ENCODE measurements at regions not wholly inside any gene's neighbourhood (a gene's known extent, or its start where the extent isn't known, plus 50 kb on each side); places are given as distances from the start of the nearest gene placed in this dataset.

DNA sequence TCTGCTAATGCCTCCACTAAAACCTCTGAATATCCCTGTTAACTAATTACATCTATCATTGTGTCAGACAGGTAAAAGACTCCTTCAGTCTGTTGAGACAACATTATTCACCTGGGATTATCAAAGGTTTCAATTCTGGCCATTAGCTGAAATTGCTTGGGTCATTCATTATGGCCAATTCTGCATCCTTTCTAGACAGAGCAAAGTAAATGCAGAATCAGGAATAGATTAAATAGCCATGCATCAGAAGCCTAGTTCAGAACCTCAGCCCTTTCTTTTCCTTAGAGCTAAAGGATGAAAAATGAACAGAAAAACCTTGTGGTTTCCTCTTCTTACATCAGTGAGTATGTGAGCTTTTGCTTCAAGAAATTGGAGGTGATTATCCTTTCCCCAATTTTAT, 665.4 kb upstream of the CAMK1G start:
- DNase-seq = no peak

- DNase-seq = no peak
Measured at GRCh38 chr1:208919371-208919770, 664.1 kb upstream of the CAMK1G start.

- no peak for DNase-seq
Measured at GRCh38 chr1:208921259-208921658, 662.3 kb upstream of the CAMK1G start.

DNA sequence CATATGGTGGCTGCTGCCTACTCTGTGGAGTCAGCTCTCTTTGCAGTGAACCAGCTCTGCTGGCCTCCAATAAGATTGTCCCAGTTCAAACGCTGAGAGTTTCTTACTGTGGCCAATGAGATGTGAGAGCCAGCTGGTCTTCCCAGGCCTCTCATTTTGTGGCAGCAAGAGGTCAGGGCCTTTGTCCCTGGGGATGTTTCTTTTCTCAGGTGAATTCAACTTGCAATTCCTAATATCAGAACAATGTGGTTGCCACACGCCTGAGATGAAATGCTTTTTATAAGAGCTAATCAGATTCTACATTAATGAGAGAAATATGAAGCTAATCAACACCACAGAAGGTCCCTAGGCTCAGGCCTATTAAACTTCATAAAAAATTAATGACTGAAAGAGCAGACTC, 660.1 kb upstream of the CAMK1G start:
- no peak for DNase-seq

DNA sequence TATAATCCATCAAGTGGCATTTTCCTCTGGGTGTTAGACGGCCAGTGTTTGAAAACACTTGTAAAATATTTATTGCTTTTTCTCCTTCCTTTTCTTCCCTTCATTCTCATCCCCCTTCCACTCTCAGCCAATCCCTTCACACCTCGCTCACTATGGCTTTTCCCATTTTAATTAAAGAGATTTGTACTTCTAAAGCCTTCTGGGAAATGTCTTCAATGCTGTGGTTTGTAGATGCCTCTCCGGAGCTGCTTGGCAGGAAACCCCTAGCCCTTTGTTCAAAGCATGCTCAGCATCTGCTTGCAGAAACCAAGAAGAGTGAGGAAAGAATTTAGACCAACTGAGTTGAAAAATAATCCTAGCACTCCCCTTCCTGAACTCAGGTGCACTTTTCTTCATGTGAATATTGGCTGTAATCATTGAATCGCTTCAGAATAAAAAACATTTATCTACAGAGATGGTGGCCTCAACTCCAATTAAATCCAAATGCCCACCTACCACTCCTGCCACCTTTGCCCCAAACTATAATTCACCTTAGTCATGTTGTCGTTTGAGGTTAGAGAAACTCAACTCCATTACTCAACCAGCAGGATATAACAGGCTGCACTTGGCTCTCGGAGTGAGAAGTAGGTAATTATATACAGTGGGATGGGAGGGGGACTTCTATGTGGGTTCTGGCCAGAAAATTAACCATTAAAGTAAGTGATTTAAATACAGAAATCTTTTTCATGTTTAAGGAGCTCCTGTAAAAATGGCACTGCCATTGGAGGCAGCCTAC, 659.4 kb upstream of the CAMK1G start:
- no peak for DNase-seq

- no peak for DNase-seq
Measured at GRCh38 chr1:208924928-208925327, 658.6 kb upstream of the CAMK1G start.

DNA sequence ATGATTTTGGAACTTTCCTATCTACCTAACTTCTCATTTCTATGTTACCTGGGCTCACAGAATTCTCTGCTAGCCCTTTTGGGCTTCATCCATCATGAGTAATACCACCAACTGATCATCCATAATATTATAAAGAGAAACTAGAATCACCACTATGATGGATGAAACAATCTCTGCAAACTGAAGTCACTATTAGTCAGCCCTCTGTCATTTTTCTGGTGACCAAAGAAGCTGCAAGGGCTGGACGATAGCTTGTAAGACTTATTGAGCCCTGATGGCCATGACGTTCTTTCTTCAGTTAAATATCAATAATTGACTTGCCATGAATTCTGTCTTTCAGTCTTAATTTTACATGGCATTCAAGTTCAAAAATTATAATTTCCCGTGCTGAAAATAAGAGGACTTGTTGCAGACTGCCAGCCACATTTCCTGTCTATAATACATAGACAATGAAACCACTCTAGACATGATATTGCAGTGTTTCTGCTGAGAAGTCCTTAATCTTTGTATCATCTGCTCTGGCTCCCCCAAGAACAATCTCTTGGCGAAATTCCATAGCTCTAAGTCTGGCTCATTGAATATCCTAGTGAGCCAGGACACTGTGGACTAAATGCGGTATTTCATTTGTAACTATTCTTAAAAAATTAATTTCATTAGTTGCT, 655.0 kb upstream of the CAMK1G start:
- DNase-seq = no peak

DNA sequence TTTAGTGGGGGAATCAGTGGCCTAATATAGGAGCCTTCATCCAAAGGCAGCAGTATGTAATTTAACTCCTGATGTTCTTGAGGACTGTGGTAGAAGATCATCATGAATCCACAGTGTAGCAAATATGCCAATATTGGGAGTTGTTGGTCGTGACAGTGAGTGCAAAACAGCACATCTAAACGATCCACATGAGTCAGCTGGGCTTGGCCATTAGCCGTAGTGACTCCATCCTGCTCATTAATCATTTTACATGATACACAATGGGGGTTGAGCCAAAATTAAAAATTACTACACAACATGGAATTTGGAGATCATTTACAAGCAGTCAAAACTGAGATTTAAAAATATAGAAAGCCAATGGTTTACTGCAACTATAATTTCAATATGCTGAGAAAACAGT, 653.9 kb upstream of the CAMK1G start:
- no peak for DNase-seq

DNA sequence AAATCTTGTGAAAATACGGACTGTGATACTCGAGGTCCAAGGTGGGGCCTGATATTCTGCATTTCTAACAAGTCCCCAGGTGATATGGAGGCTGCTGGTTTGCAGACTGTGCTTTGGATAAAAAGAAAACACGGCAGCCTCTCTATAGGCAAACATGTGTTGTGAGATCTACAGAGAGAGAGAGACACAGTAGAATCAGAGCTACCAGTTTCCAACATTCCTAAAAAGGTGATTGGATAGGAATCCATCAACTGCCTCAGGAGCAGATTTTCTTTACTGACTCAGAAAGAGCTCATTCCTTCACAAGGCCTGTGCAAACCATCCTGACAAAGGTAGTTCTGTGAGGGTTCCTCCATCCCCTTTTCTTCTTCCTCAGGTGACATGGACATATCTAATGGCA, 651.6 kb upstream of the CAMK1G start:
- no peak for DNase-seq

DNA sequence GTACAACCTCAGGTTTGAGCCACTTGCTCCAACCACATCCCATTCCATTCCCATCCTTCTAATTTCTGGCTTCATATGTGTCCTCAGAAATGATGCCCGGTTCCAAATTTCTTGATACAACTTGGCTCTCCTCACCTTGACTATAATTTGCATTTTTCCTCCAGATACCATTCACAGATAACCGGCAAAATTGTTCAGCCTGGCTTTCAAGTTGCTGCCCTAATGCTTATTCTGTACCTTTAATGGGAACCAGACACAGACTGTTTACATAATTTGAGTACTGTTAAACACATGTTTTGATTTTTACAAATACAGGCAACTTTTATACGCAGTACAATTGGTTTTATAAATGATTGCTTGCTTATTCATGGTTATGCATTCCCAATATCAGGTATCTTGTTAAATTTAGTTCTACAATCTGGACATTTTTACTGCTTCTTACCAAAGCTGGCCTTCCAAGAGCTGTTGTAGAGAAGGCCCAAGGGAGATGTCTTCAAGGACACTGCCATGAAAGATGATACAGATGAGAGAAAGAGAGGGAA, 649.5 kb upstream of the CAMK1G start:
- DNase-seq = no peak

DNA sequence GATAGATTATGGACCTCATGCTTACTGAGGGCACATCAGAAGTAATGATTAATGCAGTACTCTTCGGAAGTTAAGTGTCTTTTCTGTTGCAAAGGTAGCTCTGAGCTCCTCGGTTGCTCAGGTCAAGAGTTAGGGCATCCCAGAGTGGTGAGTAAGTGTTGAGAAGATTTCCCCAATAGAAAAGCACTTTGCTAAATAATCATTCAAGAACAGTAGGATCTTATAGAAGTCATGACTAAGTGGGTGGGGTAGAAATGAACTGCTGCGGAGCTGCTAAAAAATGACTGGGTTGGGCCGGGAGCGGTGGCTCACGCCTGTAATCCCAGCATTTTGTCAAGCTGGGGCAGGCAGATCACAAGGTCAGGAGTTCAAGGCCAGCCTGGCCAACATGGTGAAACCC, 648.6 kb upstream of the CAMK1G start:
- no peak for DNase-seq

DNA sequence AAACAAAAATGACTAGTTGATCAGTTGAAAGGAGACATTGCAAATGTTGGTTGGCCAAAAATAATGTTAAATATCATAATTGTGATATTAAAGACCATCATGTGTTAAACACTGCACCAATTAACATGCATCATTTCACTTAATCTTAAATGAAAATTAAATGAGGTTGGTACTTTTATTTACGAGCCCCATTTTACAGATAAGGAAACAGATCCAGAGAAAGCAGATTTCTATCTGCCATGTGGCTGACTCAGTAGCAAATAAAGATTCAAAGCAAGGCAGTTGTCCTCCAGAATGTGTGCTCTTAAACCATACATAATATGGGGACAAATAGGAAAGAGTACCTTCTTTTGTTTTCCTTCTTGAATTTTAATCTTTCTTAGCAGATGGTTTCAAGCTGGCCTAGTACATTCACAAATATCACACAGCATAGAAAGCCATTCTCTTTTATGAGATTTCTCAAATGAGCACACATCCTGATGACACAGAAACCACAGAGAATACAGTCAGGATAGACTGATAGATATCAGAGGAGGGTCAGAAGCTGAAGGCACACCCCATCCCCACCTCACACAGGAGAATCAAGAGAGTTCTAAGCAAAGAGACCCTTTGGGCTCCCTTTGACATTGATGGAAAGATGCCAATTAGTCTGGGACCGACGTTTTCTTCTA, 647.9 kb upstream of the CAMK1G start:
- DNase-seq = no peak

DNA sequence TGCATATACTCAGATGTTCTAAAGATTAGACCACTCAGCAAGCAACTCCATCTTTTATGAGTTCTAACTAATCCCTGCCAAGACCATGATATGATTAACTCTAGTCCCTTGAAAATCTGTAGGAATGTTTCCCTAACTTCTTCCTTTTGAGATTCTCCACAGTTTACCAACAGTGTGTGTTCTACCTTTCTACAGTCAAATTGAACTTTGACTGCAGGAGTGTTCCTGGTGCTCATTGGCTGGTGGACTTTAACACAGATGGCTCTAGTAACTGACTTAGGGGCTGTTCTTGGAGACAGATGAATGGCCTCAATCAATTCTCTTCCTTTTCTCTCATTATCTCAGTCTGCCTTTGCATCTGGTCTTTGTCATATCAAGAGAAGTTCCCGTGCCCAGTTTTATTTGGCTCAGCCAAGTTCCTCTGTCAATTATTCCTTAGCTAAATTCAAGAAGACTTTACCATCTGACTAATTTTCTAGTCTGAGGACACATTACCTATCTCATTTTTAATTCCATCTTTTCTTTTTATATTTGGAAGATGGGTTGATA, 643.9 kb upstream of the CAMK1G start:
- DNase-seq = no peak

DNA sequence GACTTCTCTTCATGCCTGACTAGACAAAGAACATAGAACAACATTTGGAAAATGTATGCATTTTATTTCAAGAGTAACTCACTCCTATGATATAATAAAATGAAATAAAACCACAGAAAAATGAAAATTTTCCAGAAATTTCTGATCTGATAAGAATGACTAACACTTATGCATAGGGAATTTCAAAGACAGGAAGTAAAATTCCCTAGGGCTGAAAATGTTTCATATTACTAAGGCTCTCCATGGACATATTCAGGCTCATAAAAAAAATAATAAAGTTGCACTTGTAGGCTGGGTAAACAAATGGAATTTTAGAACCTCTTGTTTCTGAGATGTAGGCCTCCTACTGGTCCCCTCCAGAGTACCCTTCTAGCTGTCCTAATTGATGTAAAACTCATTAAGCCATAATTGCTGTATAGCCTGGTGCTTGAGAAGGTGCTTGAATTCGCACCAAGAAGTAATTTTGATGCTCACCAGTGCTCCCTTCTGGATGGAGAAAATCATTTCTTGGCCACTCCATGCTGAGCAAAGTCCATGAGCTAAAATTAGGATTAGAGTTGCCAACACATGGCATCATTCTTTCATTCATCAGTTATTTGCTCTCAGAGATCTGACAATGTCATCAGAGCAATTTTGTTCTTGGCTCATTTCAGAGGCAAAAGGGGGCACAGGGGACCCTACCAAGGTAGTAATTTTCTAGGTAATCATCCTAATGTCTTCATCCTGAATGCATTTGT, 641.0 kb upstream of the CAMK1G start:
- DNase-seq = no peak

DNA sequence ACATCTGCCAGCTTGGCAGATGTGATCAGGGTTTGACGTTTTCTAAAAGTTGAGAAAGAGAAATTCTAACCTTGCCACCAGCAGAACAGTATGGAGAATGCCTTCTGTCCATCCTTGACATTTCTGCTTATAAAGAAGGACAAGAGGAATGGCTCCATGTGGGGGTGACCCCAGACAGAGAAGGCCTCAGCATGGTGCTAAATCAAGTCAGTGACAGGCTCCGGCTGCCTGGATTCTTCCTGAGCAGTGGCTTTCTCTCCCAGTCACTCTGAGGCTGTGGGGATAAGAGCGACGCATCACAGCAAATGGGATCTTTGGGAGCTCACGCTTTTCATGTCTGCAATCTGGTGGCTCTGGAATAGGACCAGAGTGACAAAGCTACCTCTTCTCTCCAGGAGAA, 640.2 kb upstream of the CAMK1G start:
- DNase-seq = no peak

GRCh38 chr1:208944981-208945451, 638.5 kb upstream of the CAMK1G start:
- no peak for DNase-seq

DNA sequence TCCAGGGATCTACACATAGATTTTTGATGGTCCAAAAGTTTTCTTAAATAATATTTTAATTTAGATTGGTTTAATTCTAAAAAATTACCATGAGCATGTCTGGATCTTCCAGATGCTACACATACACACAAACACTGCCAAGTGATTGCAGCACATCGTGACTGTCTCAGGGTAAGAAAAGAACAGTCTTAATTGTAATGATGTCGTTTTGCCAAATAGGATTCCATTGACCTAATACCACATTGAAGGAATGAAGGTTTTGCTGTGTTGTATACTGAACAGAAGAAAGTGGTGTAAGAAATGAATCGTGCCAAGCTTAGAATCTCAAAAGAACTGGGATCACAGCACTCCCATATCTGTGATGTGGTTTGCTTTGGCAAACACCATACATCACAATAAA, 633.3 kb upstream of the CAMK1G start:
- no peak for DNase-seq

DNA sequence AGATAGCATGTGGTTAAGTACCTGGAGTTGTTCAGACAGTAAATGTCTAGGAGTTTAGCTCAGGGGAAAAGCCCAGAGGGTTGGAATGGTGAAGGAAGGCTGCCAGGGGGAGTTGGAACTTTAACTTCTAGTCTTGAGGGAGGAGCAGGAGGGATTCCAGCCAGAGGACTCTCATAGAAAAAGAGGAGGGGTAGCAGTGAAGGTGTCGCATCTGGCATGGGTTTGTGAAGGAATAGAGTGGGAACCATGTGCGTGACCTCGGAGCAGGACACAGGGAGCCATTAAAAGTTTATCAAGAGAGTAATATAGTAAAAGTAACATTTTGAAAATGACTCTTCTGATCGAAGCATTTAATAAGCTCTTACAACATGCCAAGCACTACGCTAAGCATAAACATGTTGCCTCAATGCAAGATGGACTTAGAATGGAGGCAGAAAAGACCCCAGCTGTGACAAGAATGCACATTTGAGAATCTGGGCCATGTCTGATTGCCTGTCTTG, 632.4 kb upstream of the CAMK1G start:
- DNase-seq = no peak

GRCh38 chr1:208951908-208952307, 631.6 kb upstream of the CAMK1G start:
- no peak for DNase-seq

GRCh38 chr1:208962867-208963266, 620.6 kb upstream of the CAMK1G start:
- DNase-seq = no peak

DNA sequence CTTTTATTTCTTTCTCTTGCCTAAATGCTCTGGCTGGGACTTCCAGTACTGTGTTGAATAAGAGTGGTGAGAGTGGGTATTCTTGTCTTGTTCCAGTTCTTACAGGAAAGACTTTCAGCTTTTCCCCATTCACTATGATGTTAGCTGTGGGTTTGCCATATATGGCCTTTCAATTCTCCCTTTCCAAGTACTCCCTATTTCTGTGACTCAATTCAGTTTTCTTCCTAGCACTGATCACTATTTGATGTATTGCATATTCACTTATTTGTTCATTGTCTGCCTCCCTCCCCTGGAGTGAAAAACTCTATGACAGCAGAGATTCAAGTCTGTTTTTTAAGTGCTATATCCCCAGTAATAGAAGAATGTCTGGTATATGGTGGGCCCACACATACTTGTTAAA, 618.2 kb upstream of the CAMK1G start:
- no peak for DNase-seq

DNA sequence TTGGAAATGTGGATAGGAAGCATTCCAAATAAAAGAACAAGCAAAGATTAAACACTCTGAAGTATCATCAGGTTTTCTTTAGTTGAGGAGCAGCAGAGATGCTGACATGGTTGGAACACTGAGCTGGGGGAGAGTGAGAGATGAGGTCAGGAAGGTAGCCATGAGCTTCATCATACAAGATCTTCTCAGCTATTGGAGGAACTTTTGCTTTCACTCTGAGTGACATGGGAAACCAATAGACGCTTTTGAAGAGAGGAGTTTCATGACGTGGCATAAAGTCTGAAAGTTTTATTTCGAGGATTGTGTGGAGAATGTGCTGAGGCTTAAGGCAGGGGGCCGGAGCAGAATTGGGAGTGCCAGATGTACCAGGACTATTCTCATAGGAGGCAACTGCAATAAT, 616.2 kb upstream of the CAMK1G start:
- DNase-seq = no peak
